ENCODE measurements at regions not wholly inside any gene's neighbourhood (a gene's known extent, or its start where the extent isn't known, plus 50 kb on each side); places are given as distances from the start of the nearest gene placed in this dataset.

DNA sequence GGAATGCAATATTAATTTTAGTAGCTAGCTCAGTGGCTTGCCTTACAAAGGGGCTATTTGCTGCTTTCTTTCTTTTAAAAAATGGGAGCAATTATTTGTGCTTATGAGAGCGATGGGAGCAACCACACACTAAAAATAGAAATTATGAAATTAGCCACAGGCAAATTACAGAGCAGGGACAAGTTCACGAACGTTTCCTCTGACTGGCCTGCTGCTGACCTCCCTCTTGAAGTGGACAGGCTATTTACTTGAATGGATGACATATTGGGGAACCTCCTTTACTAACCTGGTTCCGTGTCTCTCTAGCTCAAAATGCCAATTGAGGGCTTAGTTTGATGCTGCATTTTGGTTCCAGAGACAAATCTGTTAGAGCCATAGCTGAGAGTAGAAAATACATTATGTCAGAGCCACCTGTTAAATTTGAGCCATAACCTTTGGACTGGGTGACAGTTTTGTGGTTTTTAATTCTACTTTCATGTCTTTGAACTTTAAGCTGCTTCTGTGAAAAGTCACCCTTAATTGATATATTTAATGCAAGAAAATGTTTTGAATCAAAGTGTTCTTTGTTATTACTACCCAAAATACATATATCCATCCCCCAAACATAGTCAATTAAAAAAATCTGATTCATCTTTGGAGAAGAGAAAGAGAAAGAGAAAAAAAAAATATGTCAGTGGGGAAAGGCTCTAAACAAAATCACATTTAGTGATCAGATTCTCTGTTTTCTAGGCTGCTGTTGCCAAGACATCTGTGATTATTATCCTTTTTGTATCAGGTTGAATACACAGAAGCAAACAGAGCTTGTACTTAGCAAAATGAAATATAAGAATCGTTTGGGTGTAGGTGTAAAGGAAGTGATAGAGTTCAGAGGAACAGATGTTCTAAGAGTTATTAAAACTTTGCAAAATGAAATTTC is 351.9 kb downstream of the ADGRL2 start:
- TF ChIP-seq FOXK1 (CRISPR knock-in tag; IDR thresholded peaks at IDR 0.05) (no peak), NFYB (CRISPR knock-in tag; conservative IDR thresholded peaks at IDR 0.05; ENCODE audit: low read depth) (no peak), ZBTB21 (CRISPR knock-in tag; IDR thresholded peaks at IDR 0.05; ENCODE audit: borderline replicate concordance) (no peak), ZNF138 (CRISPR knock-in tag; conservative IDR thresholded peaks at IDR 0.05) (no peak), JUN (CRISPR knock-in tag; IDR thresholded peaks at IDR 0.05) (no peak), SP1 (CRISPR knock-in tag; conservative IDR thresholded peaks at IDR 0.05) (no peak), SMAD3 (CRISPR knock-in tag; IDR thresholded peaks at IDR 0.05; ENCODE audit: borderline replicate concordance) (no peak)
- TF ChIP-seq, protein P1, sequence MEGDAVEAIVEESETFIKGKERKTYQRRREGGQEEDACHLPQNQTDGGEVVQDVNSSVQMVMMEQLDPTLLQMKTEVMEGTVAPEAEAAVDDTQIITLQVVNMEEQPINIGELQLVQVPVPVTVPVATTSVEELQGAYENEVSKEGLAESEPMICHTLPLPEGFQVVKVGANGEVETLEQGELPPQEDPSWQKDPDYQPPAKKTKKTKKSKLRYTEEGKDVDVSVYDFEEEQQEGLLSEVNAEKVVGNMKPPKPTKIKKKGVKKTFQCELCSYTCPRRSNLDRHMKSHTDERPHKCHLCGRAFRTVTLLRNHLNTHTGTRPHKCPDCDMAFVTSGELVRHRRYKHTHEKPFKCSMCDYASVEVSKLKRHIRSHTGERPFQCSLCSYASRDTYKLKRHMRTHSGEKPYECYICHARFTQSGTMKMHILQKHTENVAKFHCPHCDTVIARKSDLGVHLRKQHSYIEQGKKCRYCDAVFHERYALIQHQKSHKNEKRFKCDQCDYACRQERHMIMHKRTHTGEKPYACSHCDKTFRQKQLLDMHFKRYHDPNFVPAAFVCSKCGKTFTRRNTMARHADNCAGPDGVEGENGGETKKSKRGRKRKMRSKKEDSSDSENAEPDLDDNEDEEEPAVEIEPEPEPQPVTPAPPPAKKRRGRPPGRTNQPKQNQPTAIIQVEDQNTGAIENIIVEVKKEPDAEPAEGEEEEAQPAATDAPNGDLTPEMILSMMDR (IDR thresholded peaks at IDR 0.05): no peak
- TF ChIP-seq, protein P2, sequence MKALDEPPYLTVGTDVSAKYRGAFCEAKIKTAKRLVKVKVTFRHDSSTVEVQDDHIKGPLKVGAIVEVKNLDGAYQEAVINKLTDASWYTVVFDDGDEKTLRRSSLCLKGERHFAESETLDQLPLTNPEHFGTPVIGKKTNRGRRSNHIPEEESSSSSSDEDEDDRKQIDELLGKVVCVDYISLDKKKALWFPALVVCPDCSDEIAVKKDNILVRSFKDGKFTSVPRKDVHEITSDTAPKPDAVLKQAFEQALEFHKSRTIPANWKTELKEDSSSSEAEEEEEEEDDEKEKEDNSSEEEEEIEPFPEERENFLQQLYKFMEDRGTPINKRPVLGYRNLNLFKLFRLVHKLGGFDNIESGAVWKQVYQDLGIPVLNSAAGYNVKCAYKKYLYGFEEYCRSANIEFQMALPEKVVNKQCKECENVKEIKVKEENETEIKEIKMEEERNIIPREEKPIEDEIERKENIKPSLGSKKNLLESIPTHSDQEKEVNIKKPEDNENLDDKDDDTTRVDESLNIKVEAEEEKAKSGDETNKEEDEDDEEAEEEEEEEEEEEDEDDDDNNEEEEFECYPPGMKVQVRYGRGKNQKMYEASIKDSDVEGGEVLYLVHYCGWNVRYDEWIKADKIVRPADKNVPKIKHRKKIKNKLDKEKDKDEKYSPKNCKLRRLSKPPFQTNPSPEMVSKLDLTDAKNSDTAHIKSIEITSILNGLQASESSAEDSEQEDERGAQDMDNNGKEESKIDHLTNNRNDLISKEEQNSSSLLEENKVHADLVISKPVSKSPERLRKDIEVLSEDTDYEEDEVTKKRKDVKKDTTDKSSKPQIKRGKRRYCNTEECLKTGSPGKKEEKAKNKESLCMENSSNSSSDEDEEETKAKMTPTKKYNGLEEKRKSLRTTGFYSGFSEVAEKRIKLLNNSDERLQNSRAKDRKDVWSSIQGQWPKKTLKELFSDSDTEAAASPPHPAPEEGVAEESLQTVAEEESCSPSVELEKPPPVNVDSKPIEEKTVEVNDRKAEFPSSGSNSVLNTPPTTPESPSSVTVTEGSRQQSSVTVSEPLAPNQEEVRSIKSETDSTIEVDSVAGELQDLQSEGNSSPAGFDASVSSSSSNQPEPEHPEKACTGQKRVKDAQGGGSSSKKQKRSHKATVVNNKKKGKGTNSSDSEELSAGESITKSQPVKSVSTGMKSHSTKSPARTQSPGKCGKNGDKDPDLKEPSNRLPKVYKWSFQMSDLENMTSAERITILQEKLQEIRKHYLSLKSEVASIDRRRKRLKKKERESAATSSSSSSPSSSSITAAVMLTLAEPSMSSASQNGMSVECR (CRISPR knock-in tag; IDR thresholded peaks at IDR 0.05; ENCODE audit: borderline replicate concordance): no peak
- TF ChIP-seq, protein P3, sequence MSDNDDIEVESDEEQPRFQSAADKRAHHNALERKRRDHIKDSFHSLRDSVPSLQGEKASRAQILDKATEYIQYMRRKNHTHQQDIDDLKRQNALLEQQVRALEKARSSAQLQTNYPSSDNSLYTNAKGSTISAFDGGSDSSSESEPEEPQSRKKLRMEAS (CRISPR knock-in tag; IDR thresholded peaks at IDR 0.05): no peak
- TF ChIP-seq, protein P4, sequence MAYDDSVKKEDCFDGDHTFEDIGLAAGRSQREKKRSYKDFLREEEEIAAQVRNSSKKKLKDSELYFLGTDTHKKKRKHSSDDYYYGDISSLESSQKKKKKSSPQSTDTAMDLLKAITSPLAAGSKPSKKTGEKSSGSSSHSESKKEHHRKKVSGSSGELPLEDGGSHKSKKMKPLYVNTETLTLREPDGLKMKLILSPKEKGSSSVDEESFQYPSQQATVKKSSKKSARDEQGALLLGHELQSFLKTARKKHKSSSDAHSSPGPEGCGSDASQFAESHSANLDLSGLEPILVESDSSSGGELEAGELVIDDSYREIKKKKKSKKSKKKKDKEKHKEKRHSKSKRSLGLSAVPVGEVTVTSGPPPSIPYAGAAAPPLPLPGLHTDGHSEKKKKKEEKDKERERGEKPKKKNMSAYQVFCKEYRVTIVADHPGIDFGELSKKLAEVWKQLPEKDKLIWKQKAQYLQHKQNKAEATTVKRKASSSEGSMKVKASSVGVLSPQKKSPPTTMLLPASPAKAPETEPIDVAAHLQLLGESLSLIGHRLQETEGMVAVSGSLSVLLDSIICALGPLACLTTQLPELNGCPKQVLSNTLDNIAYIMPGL (CRISPR knock-in tag; IDR thresholded peaks at IDR 0.05): no peak
